ENCODE measurements at regions not wholly inside any gene's neighbourhood (a gene's known extent, or its start where the extent isn't known, plus 50 kb on each side); places are given as distances from the start of the nearest gene placed in this dataset.

GRCh38 chr18:8970843-8971242 is 131.7 kb upstream of the NDUFV2 start:
- H3K27ac Mint-ChIP-seq: no peak overlapping the region
- peaks cover 5% of the 10 kb centered on the region for H3K4me1 Mint-ChIP-seq (ENCODE audit: low read depth)
- no peak overlapping the region for H3K4me3 Mint-ChIP-seq (ENCODE audit: low read depth)
- no peaks in the 10 kb centered on the region for H3K27me3 Mint-ChIP-seq
- H3K9me3 Mint-ChIP-seq (ENCODE audit: low read depth): peaks cover 18% of the 10 kb centered on the region
- no peak for TF ChIP-seq CTCF (IDR thresholded peaks at IDR 0.05; ENCODE audit: unreplicated experiment)
- peaks cover 1% of the 10 kb centered on the region for H3K36me3 Mint-ChIP-seq (ENCODE audit: insufficient read depth)
- no peak for DNase-seq (ENCODE audit: low spot score, unreplicated experiment)

- Mint-ChIP-seq H3K27me3 (no peaks in the 10 kb centered on the region), H3K9me3 (ENCODE audit: low read depth) (peaks cover 22% of the 10 kb centered on the region), H3K4me3 (ENCODE audit: low read depth) (no peak overlapping the region), H3K36me3 (ENCODE audit: insufficient read depth) (peaks cover 1% of the 10 kb centered on the region), H3K4me1 (ENCODE audit: low read depth) (peaks cover under 1% of the 10 kb centered on the region), H3K27ac (no peak overlapping the region)
- no peak for TF ChIP-seq CTCF (IDR thresholded peaks at IDR 0.05; ENCODE audit: unreplicated experiment)
- no peak for DNase-seq (ENCODE audit: low spot score, unreplicated experiment)
Observed at GRCh38 chr18:8972116-8972515, 130.4 kb upstream of the NDUFV2 start.

GRCh38 chr18:8974279-8974678 is 128.2 kb upstream of the NDUFV2 start:
- H3K36me3 Mint-ChIP-seq (ENCODE audit: insufficient read depth): peaks cover 1% of the 10 kb centered on the region
- no peak for DNase-seq (ENCODE audit: low spot score, unreplicated experiment)
- no peak for TF ChIP-seq CTCF (IDR thresholded peaks at IDR 0.05; ENCODE audit: unreplicated experiment)
- H3K9me3 Mint-ChIP-seq (ENCODE audit: low read depth): peaks cover 22% of the 10 kb centered on the region
- no peaks in the 10 kb centered on the region for H3K27me3 Mint-ChIP-seq
- H3K4me1 Mint-ChIP-seq (ENCODE audit: low read depth): peaks cover 4% of the 10 kb centered on the region
- no peak overlapping the region for H3K27ac Mint-ChIP-seq
- H3K4me3 Mint-ChIP-seq (ENCODE audit: low read depth): no peak overlapping the region

DNA sequence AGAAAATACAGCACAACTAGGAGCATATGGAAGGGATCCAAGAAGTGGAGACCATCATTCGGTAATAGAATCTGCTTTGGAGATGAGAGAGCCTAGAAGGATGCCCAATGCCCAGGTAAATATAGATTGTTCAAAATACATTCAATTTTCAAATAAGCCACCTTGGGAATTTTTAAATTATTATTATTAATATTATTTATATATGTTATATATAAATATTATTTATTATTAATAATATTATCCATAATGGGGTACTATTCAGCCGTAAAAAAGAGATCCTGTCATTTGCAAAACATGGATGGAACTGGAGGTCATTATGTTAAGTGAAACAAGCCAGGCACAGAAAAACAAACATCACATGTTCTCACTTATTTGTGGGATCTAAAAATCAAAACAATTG is 127.8 kb upstream of the NDUFV2 start:
- Mint-ChIP-seq H3K9me3 (ENCODE audit: low read depth) (peaks cover 22% of the 10 kb centered on the region), H3K27me3 (no peaks in the 10 kb centered on the region), H3K27ac (no peak overlapping the region), H3K4me3 (ENCODE audit: low read depth) (no peak overlapping the region), H3K4me1 (ENCODE audit: low read depth) (peaks cover 7% of the 10 kb centered on the region), H3K36me3 (ENCODE audit: insufficient read depth) (peaks cover 1% of the 10 kb centered on the region)
- no peak for TF ChIP-seq CTCF (IDR thresholded peaks at IDR 0.05; ENCODE audit: unreplicated experiment)
- DNase-seq (ENCODE audit: low spot score, unreplicated experiment): no peak

- no peak for TF ChIP-seq CTCF (IDR thresholded peaks at IDR 0.05; ENCODE audit: unreplicated experiment)
- DNase-seq (ENCODE audit: low spot score, unreplicated experiment): no peak
- Mint-ChIP-seq H3K27me3 (no peaks in the 10 kb centered on the region), H3K4me1 (ENCODE audit: low read depth) (peaks cover 16% of the 10 kb centered on the region), H3K9me3 (ENCODE audit: low read depth) (peaks cover 19% of the 10 kb centered on the region), H3K27ac (no peak overlapping the region), H3K36me3 (ENCODE audit: insufficient read depth) (no peaks in the 10 kb centered on the region), H3K4me3 (ENCODE audit: low read depth) (no peak overlapping the region)
Observed at GRCh38 chr18:8975624-8976023, 126.9 kb upstream of the NDUFV2 start.
